Astrocyte of the spinal cord (primary cell): ENCODE measurements at regions not wholly inside any gene's neighbourhood (a gene's known extent, or its start where the extent isn't known, plus 50 kb on each side); places are given as distances from the start of the nearest gene placed in this dataset.

Experiments used
- DNase-seq: peaks from one replicate; pipeline ENCODE4 v3.0.0; 2011; ENCODE audit warnings: low read depth, low spot score
- H3K4me3 ChIP-seq: 2 replicates; pipeline ENCODE4 v1.5.1; 2011; ENCODE audit warnings: low read depth, mild to moderate bottlenecking, low read length, moderate library complexity
- in situ Hi-C: cut with HindIII; loops from 2 replicates; pipeline ENCODE4 v1.10.0; 2017; ENCODE audit warnings: low sequenced_read_pairs
- TF ChIP-seq, protein P1 (sequence below): IDR thresholded peaks from 2 replicates; pipeline ENCODE4 v1.5.1; 2012; ENCODE audit warnings: low read depth, mild to moderate bottlenecking, low read length, inconsistent platforms

DNA sequence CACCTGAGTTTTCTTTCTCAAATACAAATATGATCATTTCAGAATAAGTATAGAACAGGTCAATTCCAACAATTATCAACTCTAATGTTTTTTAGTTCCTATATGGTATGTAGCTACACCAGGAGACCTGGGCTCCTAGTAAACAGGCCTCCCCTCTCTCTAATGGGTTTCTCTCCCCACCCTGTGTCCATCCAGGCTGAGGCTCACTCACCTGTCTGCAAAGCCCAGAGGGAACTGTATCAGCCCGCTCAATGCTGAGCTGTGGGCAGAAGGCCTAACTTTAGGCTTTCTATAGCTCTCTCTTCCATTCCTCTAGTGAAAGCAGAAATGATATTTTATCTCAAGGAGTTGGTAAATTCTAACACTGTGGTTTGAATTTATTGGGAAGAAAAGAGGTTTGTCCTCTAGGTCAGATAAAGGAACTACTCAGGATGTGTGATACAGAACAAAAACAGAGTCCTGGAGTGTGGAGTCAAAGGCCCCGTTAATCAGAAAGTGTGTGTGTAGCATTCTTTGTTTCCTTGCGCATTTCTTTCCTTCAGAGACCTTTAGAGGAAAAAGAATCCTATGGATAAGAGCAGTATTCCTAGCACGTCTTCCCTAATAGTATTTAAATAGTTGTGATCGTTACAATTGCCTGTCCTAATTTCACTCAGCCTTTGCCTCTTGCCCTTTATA, 408.9 kb downstream of the PYDC2 start:
- in situ Hi-C loops, result no loop called here
- no peak for DNase-seq
- TF ChIP-seq, protein P1, sequence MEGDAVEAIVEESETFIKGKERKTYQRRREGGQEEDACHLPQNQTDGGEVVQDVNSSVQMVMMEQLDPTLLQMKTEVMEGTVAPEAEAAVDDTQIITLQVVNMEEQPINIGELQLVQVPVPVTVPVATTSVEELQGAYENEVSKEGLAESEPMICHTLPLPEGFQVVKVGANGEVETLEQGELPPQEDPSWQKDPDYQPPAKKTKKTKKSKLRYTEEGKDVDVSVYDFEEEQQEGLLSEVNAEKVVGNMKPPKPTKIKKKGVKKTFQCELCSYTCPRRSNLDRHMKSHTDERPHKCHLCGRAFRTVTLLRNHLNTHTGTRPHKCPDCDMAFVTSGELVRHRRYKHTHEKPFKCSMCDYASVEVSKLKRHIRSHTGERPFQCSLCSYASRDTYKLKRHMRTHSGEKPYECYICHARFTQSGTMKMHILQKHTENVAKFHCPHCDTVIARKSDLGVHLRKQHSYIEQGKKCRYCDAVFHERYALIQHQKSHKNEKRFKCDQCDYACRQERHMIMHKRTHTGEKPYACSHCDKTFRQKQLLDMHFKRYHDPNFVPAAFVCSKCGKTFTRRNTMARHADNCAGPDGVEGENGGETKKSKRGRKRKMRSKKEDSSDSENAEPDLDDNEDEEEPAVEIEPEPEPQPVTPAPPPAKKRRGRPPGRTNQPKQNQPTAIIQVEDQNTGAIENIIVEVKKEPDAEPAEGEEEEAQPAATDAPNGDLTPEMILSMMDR, result no peak
- H3K4me3 ChIP-seq, result no peak overlapping the region

DNA sequence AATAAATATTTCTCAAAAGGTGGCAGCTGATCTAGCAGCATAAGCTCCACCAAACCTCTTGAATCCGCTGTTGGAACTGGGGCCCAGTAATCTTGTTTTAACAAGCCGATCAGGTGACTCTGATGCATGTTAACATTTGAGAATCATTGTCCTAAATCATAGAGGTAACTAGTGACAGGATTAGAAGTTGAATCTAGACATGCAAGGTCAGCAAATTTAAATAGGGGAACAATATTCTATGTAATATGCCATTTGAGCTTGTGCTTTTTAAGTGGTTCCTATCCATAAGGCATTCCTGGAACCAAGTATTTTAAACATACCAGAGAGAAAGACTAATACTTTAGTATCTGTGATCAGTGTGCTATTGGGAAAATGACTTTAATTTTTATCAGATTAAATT, 412.8 kb downstream of the PYDC2 start:
- DNase-seq, result no peak
- in situ Hi-C loops, result no loop called here
- TF ChIP-seq, protein P1, result no peak
- H3K4me3 ChIP-seq, result no peak overlapping the region

DNA sequence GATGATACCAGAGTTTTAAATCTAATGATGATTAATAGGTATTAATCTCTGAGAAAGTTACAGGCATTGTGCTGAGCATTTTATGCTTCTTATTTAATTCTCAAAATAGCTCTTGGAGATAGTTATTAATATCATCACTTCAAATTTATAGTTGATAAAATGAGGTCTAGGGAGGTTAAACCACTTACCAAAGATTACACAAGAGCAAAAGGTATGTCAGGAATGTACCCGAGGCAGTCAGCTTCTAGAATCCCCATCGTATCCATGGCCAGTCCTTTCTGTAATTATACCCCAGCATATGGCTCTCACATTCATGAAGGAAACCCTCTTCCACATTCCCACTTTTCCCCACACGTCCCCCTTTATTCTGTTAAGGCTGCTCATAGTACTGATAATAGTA, 421.3 kb downstream of the PYDC2 start:
- DNase-seq, result no peak
- H3K4me3 ChIP-seq, result no peak overlapping the region
- in situ Hi-C loops, result no loop called here
- TF ChIP-seq, protein P1, result no peak

DNA sequence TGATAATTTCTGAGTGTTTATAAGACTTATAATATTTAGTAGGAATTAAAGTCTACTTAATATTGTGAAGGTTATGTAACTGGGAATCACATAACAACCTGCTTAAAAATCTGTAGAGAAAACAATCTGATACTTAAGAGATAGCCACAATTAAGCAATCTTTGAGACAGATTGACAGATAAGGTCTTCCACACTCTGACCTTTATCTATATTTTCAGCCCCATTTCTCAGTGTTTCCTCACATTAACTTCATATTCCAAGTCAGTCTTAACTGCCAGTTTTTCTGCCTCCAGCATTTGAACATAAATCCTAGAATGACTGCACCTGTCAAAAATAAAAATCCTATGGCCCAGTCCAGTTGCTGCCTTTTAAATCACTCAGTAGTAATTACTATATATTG, 423.2 kb downstream of the PYDC2 start:
- in situ Hi-C loops, result no loop called here
- H3K4me3 ChIP-seq, result no peak overlapping the region
- TF ChIP-seq, protein P1, result no peak
- DNase-seq, result no peak

DNA sequence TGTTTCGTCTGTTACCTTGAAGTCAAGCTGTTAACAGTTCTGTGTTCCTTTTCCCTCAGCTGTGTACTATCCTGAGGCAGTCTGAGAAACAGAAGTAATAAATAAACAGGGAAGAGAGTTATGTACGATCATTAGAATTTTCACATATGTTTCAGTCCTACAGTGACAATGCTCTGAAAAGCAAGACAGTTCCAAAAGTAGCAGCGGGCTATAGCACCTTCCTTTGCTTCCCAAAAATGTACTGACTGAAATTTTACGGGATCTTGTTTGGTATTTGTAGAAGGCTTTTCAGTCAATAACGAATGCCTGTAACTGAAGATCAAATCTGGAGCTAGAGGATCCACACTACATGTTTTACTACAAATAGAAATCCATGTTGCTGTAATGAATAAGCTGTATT, 428.1 kb downstream of the PYDC2 start:
- TF ChIP-seq, protein P1, result no peak
- DNase-seq, result no peak
- in situ Hi-C loops, result no loop called here
- H3K4me3 ChIP-seq, result no peak overlapping the region

DNA sequence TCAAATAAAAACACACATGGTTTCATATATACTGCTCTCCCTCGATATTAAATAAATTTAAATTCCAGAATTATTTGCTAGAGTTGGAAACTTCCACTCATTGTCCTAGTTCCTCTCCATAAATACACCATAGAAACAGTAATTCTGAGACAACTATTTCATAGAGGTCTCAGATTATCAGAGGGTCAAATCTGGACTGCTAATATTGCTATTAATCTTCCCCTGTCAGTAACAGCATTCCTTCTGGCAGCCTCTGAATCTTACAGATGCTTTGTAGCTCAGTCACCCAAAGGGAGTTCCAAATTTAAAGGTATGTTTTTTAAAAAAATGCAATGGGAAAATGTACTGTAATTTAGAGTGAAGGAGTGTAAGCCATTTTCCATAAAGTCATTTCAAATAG, 428.8 kb downstream of the PYDC2 start:
- DNase-seq, result no peak
- in situ Hi-C loops, result no loop called here
- H3K4me3 ChIP-seq, result no peak overlapping the region
- TF ChIP-seq, protein P1, result no peak
